ENCODE measurements at regions not wholly inside any gene's neighbourhood (a gene's known extent, or its start where the extent isn't known, plus 50 kb on each side); places are given as distances from the start of the nearest gene placed in this dataset.

- no peak for DNase-seq (ENCODE audit: low spot score)
These were observed 110.6 kb downstream of the PXDC1 start for GRCh38 chr6:3640868-3641267.

GRCh38 chr6:3638662-3639061, 112.9 kb downstream of the PXDC1 start:
- no peak for DNase-seq (ENCODE audit: low spot score)

- DNase-seq (ENCODE audit: low spot score): no peak
These were observed 115.5 kb downstream of the PXDC1 start for GRCh38 chr6:3636060-3636459.

GRCh38 chr6:3635482-3635881, 116.0 kb downstream of the PXDC1 start:
- no peak for DNase-seq (ENCODE audit: low spot score)

GRCh38 chr6:3634280-3634816, 117.2 kb downstream of the PXDC1 start:
- no peak for DNase-seq (ENCODE audit: low spot score)

- DNase-seq (ENCODE audit: low spot score): no peak
These were observed 117.8 kb downstream of the PXDC1 start for GRCh38 chr6:3633711-3634110.

- no peak for DNase-seq (ENCODE audit: low spot score)
These were observed 119.6 kb downstream of the PXDC1 start for GRCh38 chr6:3631877-3632276.

- no peak for DNase-seq (ENCODE audit: low spot score)
These were observed 120.3 kb downstream of the PXDC1 start for GRCh38 chr6:3631186-3631585.

GRCh38 chr6:3630258-3630835, 121.2 kb downstream of the PXDC1 start:
- no peak for DNase-seq (ENCODE audit: low spot score)

- DNase-seq (ENCODE audit: low spot score): no peak
These were observed 123.3 kb downstream of the PXDC1 start for GRCh38 chr6:3627956-3628835.

DNA sequence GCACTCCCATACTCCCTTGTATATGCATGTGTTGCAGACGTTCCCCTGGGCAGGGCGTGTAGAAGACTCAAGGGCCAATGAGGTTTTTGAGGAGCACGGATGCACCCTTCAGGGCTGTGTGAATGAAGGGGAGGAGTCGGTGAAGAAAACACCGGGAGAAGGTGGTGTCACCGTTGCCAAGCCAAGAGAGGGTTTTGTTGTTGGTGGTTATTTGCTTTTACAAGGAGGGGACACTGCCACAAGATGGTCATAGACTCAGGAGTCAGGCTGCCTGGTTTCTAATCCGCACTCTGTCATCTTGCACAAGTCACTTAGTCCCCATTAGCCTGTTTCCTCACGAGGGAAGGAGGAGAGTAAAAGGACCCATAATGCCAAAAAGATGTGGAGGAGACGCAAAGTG, 124.0 kb downstream of the PXDC1 start:
- no peak for DNase-seq (ENCODE audit: low spot score)

DNA sequence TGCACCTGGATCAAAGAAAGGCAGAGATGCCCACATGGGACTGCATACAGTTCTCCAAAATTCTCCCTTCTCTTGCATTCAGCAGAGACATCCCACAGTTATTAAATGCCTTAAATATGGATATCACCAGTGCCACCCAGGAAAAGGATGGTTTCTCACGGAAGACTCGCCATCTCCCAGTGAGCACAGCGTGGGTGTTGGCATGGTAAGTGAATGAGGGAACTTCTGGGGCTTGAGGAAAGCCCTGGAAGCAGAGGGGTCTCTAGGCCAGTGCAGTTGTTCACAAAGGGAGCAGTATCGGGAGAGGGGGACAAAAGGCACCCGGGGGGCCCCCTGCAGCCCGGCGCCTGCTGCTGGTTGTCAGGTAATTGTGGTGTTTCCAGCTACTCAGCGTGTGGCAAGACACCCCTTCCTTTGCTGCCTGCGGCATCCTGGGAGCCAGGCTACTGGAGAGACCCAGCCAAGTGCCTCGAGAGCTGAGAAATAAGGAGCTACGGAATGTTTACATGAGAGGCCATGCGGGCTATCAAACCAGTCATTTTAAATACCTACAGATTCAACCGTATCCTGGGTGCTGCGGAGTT, 125.4 kb downstream of the PXDC1 start:
- no peak for DNase-seq (ENCODE audit: low spot score)

DNA sequence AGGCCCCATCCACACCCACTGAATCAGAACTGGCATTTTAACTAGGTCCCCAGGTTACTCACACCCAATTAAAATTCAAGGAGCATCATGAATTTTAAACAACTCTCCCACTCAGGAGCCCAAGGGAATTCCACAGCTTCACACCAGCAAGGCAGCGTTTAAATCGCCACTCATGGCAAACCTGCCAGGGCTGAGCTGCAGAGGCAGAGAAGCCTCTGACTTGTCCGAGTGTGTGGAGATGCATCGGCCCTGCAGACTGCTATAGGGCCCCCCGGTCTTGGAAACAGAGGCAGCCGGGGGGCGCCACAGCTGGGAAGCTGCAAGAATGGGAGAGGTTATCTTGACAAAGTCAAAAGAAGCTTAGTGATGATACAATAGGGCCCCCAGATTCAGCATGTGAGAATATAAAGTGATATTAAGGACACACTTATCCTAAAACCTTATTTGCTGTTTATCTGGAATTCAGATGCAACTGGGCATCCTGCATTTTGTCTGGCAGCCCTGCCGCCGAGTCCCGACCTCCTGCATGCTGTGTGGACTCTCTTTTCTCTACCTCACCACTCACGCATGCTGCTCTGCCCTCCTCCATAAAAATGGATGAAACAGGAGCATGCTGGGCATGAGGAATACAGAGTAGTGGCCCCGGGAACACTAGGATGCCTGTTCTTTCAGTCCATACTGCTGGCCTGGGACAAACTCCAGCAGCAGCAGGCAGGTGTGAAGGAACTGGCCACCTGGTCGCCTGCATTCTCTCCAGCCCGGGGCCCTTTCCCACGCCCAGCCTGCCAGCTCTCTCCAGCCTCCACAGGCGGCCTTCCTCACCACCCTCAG, 126.1 kb downstream of the PXDC1 start:
- no peak for DNase-seq (ENCODE audit: low spot score)

DNA sequence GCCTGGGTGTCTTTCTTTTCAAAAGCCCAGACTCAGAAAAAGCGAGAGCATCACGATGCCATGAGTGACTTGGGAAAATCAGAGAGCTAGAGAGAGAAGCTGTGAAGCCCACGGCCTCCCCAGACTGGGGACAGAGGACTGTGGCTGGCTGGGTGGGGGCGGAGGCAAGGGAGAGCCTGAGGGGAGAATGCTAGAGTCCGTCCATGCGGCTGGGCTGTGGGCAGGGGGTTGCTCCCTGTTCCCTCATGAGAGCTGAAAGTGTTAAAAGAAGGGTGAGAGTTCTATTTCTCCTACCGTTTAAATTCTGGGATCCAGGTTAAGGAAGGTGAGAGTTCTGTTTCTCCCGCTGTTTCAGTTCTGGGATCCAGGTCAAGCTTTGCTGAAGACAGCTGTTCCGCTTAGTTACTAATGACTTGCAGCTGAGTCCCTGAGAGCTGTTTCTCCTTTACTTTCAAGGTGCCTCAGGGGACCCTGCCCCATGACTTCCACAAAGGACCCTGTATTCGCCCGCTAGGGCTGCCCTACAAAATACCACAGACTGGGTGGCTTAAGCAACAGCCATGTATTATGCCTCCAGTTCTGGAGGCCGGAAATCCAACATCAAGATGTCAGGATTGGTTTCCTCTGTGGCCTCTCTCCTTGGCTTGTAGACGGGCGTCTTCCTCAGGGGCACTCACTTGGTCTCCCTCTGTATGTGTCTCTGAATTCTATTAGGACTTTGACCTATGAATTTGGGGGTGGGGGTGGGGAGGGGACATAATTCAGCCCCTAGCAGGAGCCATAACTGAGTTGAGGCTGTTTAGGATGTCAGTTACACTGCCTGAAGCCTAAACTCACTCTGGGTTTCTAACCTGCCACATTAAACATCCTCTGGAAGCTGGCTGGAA, 127.0 kb downstream of the PXDC1 start:
- DNase-seq (ENCODE audit: low spot score): no peak

DNA sequence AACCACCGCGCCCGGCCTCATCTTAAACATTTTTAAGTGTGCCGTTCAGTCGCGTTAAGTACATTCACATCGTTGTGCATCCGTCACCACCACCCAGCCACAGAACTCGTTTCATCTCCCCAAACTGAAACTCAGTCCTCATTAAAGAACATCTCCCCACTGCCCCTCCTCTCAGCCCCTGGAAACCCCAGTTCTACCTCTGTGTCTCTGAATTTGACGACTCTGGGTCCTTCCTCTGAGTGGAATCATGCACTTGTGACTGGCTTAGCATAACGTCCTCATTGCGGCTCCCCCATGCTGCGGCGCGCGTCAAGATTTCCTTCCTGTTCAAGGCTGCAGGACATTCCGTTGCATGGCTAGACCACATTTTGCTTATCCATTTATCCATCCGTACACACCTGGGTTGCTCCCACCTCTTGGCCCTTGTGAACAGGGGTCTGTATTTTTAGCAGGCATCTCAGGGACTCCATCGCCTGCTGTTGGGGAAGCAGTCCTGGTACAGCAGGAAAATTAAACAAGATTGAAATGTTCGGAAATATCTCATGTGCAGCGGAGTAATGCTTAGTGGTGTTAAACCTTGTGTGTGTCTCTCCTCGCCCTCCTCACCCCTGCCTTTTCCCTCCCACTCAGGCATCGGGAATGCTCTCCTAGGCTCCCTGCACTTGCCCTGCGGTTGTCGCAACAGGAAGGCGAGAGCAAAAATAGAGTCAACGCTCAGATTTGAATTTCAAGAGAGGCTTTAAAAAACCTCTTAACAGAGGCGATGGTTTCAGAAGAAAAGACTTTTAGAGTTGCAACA, 127.9 kb downstream of the PXDC1 start:
- DNase-seq (ENCODE audit: low spot score): no peak

DNA sequence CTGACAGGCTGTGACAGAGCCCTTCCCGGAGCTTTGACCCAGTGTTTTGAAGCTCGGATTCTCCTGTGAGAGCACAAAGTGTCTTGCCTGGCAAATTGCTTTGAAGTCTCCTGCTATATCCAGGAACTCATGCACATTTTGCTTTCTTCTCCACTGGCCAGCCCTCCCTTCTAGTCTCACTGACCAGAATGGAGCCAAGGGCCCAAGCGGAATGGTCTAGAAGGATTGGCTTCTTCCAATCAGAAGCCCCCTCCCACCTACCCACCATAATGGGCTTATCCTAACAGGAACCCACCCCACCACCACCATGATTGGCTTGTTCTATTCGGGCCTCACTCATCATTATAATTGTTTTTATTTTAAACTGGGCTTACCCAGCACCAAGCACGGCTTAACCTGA, 130.1 kb downstream of the PXDC1 start:
- DNase-seq (ENCODE audit: low spot score): no peak

DNA sequence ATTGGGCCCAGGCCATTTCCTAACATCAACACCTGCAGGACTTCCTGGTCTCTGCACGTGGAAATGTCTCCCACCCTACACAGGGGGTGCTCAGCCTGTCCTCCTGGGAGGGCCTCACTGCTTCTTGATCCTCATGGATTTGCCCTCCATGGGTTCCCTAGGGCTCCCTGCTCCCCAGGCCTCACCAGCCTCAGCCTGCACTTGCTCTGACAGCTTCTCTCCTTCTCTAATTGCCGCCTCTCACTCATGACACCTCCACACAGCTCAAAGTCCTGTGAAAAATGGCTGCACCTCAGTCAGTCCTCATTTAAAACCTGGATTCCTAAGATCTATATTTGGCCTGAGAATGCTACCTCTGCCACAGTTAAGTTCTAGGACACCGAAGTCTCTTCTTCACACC, 130.6 kb downstream of the PXDC1 start:
- DNase-seq (ENCODE audit: low spot score): no peak

GRCh38 chr6:3620389-3620788, 131.1 kb downstream of the PXDC1 start:
- DNase-seq (ENCODE audit: low spot score): no peak

DNA sequence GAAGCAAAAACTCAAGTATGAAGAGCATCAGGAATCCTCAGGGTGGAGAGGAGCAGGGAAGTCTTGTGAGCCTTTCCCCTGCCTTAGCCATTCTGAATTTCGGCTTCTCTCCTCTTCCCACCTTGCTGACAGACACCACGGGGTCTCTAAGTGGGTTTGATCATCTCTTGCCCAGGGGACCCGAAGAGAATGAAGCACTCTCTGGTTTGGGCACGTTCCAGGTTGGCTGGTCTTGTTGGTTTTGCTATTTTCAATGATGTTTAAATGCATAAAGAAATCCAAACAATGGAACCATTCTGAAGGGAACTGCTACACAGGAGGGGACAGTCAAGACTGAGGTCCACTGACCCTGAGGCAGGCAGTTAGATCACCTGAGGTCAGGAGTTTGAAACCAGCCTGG, 131.7 kb downstream of the PXDC1 start:
- no peak for DNase-seq (ENCODE audit: low spot score)

DNA sequence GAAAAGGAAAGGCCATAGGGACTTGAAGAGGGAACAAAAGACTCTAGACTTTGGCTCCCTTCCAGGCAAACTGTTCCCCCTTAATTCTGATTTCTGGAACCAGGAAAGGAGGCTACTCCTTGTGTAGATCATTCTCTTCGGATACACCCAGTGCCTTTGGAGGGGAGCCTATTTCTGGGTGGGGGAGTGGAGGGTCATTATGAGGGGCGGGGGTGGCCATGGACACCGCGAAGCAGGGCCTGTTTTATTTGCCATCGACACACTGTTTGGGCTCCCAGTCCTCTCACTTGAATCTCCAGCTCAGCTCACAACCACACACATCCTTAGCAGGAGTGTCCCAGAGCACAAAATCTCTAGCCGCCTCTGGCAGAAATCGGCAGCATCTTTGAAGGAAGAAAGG, 132.3 kb downstream of the PXDC1 start:
- no peak for DNase-seq (ENCODE audit: low spot score)
